ENCODE measurements at regions not wholly inside any gene's neighbourhood (a gene's known extent, or its start where the extent isn't known, plus 50 kb on each side); places are given as distances from the start of the nearest gene placed in this dataset.

DNA sequence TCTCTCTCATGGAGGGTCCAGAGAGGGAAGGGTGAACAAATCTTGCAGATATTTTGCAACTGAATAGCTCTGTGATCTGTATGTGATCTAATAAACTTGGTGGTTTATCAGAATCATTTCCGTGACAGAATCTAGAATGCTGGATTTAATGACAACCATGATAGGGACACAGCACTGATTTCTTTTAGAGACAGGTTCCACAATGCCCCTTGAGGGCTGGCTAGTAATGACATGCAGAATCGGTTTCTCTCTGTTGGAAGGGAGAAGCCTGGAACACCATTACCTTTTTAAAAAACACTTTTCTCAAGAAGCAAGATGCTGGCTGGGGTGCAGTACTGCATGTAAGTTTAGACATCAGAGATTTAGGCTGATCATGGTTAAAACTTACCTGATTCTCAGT is 313.4 kb downstream of the CDH26 start:
- TF ChIP-seq CTCF (IDR thresholded peaks at IDR 0.05), result no peak
- H3K4me3 ChIP-seq, result no peak overlapping the region
- intact Hi-C loops (cut with DNase I), result no loop called here
- no peak overlapping the region for H3K27ac ChIP-seq
- H3K9me3 ChIP-seq, result no peaks in the 10 kb centered on the region
- no peaks in the 10 kb centered on the region for H3K36me3 ChIP-seq
- no peak for DNase-seq (ENCODE audit: low spot score in 2 of 2)
- no peaks in the 10 kb centered on the region for H3K4me1 ChIP-seq
- no peaks in the 10 kb centered on the region for H3K27me3 ChIP-seq

- Histone ChIP-seq H3K36me3 (no peaks in the 10 kb centered on the region), H3K4me3 (no peak overlapping the region), H3K9me3 (no peaks in the 10 kb centered on the region), H3K27ac (no peak overlapping the region), H3K4me1 (no peaks in the 10 kb centered on the region), H3K27me3 (no peaks in the 10 kb centered on the region)
- intact Hi-C loops (cut with DNase I), result no loop called here
- DNase-seq (ENCODE audit: low spot score in 2 of 2), result no peak
- no peak for TF ChIP-seq CTCF (IDR thresholded peaks at IDR 0.05)
Measured at GRCh38 chr20:60272790-60273189, 314.6 kb downstream of the CDH26 start.

GRCh38 chr20:60274717-60275116 is 316.5 kb downstream of the CDH26 start:
- Histone ChIP-seq H3K4me1 (no peaks in the 10 kb centered on the region), H3K9me3 (no peaks in the 10 kb centered on the region), H3K27ac (no peak overlapping the region), H3K4me3 (no peak overlapping the region), H3K27me3 (no peaks in the 10 kb centered on the region), H3K36me3 (no peaks in the 10 kb centered on the region)
- intact Hi-C loops (cut with DNase I), result no loop called here
- no peak for TF ChIP-seq CTCF (IDR thresholded peaks at IDR 0.05)
- DNase-seq (ENCODE audit: low spot score in 2 of 2), result no peak

DNA sequence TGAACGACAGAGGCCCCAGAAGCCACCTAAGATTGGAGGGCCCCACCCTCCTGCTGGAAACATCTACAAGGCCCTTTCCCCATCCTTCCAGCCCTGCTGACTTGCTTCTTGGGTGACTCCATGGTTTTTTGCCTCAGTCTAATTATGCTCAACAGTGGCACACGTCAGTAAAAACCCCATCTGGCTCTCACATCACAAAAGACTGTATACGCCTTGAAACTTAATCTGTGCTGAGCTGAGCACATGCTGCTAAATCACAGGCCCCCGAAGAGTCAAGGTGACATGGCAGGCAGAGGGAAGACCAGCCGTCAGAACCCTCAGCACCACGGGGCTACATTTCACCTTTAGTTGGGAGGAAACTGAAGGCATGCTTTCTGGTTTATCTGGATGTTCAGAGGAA is 323.1 kb downstream of the CDH26 start:
- intact Hi-C loops (cut with DNase I), result no loop called here
- no peaks in the 10 kb centered on the region for H3K9me3 ChIP-seq
- no peak overlapping the region for H3K4me3 ChIP-seq
- H3K4me1 ChIP-seq, result no peaks in the 10 kb centered on the region
- TF ChIP-seq CTCF (IDR thresholded peaks at IDR 0.05), result no peak
- H3K36me3 ChIP-seq, result no peaks in the 10 kb centered on the region
- H3K27me3 ChIP-seq, result no peaks in the 10 kb centered on the region
- DNase-seq (ENCODE audit: low spot score in 2 of 2), result no peak
- H3K27ac ChIP-seq, result no peak overlapping the region

DNA sequence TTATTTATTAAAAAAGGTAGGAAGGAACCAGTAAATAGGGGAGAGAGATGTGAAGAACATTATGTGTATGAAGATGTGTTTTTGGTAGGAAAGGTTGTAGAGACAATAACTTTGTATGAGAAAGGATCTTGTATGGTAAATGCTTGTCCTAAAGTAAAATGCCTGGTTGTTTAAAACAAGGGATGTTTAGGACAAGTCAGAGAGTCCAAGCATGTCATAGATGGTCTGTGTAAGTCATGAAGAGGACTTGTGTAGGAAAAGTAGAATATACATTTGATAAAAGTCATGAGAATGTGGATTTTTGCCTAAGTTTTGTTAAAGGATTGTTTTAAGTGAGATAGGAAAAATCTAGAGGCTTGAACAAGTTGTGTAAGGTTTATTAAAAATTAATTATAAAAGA is 325.1 kb downstream of the CDH26 start:
- H3K4me1 ChIP-seq, result no peaks in the 10 kb centered on the region
- no peaks in the 10 kb centered on the region for H3K27me3 ChIP-seq
- intact Hi-C loops (cut with DNase I), result no loop called here
- TF ChIP-seq CTCF (IDR thresholded peaks at IDR 0.05), result no peak
- no peak overlapping the region for H3K27ac ChIP-seq
- no peaks in the 10 kb centered on the region for H3K36me3 ChIP-seq
- H3K9me3 ChIP-seq, result no peaks in the 10 kb centered on the region
- DNase-seq (ENCODE audit: low spot score in 2 of 2), result no peak
- H3K4me3 ChIP-seq, result no peak overlapping the region

GRCh38 chr20:60286764-60287163 is 328.5 kb downstream of the CDH26 start:
- no peak overlapping the region for H3K4me3 ChIP-seq
- intact Hi-C loops (cut with DNase I), result no loop called here
- no peak for TF ChIP-seq CTCF (IDR thresholded peaks at IDR 0.05)

More at GRCh38 chr20:60286764-60287163, 328.5 kb downstream of the CDH26 start:
- no peak for DNase-seq (ENCODE audit: low spot score in 2 of 2)
- Histone ChIP-seq H3K4me1 (no peaks in the 10 kb centered on the region), H3K9me3 (peaks cover 0 to 21% of the 10 kb centered on the region in 2 donors), H3K36me3 (no peaks in the 10 kb centered on the region), H3K27me3 (no peaks in the 10 kb centered on the region), H3K27ac (no peak overlapping the region)

All from ascending aorta (tissue), 2 donors.